Medulla oblongata (tissue), 1 donor: ENCODE measurements at regions not wholly inside any gene's neighbourhood (a gene's known extent, or its start where the extent isn't known, plus 50 kb on each side); places are given as distances from the start of the nearest gene placed in this dataset.

Experiments used
- DNase-seq: peaks from one replicate; pipeline ENCODE4 v3.0.0-alpha.2; 2015; ENCODE audit errors: extremely low spot score

GRCh38 chr2:207257251-207258250, 91.8 kb upstream of the KLF7 start:
- DNase-seq, result no peak

GRCh38 chr2:207258263-207258991, 92.7 kb upstream of the KLF7 start:
- peak; percentile 73 for DNase-seq

- peak; percentile 51 for DNase-seq
These were observed 94.3 kb upstream of the KLF7 start for GRCh38 chr2:207260021-207260420.

GRCh38 chr2:207260947-207261346, 95.2 kb upstream of the KLF7 start:
- DNase-seq, result no peak

GRCh38 chr2:207264310-207264709, 98.6 kb upstream of the KLF7 start:
- no peak for DNase-seq

DNA sequence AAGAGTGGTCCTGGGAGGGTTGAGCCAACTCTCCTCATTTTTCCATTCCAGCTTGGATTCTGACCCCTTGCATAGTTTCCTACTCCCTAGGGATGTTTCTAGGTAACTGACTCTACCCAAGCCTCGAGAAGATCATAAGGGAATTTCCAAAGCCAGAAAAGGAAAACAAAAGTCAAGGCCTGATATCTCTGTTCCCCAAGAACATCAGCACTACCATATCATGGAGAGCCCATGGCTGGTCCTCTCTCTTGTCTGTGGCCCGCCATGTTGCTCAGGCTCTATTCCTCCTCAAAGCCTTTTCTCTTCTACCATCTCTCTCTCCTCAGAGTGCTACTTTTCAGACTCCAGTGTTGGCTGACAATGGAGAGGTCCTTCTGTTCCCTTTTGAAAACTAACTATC, 99.6 kb upstream of the KLF7 start:
- no peak for DNase-seq

GRCh38 chr2:207265869-207266268, 100.1 kb upstream of the KLF7 start:
- DNase-seq, result no peak

DNA sequence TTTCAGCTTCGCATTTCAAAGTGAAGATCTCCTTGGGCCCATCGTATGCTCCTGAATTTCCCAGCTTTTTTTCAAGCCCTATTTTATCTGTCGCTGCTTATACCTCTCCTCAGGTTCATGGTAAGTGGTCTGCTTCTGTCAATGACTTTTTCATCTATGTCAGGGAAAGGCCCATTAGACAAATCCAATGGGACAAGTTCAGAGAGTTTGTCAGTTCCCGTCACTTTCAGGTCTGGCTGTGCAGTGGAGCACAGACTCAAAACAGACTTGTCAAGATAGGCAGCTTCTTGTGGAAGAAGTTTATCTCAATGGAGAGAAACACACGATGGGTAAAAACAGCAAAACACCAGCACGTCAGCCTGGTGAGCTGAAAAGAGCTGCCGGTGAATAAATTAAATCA, 100.9 kb upstream of the KLF7 start:
- no peak for DNase-seq

GRCh38 chr2:207269038-207269437, 103.3 kb upstream of the KLF7 start:
- no peak for DNase-seq

DNA sequence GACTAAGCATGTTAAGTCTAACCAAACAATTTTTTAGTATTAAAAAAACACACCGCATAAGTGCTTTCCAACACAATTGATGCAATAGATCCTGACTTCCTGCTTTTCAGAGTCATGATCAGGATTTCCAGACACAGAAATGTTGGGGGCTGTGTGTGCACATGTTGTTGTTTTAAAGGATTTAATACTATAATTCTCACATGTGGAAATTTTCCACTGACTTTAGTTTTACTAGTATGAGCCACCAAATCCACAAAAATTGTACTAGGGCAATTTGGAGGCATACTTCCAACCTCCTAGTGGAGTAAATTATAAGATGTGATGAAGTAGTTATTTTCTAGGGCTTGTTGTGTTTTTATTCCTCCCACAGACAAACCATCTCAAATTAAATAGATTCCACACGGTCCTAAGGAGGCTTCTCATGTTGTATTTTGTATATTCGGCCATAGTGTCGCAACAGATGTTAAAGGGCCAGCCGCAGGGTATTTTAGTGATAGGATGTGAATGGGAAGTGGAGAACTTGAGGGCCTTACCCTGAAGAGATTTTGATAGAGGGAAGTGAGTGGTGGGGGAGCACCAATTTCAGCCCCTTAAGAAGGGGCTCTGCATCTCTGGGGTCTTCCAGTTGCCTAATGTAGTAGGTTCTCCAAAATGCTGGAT, 108.9 kb upstream of the KLF7 start:
- no peak for DNase-seq

GRCh38 chr2:207275779-207276178, 110.0 kb upstream of the KLF7 start:
- no peak for DNase-seq

GRCh38 chr2:207276248-207276647, 110.5 kb upstream of the KLF7 start:
- DNase-seq, result no peak

GRCh38 chr2:207276858-207277257, 111.1 kb upstream of the KLF7 start:
- no peak for DNase-seq

- no peak for DNase-seq
These were observed 113.8 kb upstream of the KLF7 start for GRCh38 chr2:207279520-207279919.

- DNase-seq, result no peak
These were observed 115.7 kb upstream of the KLF7 start for GRCh38 chr2:207281436-207281835.

- peak; percentile 70 for DNase-seq
These were observed 117.2 kb upstream of the KLF7 start for GRCh38 chr2:207282916-207283315.

DNA sequence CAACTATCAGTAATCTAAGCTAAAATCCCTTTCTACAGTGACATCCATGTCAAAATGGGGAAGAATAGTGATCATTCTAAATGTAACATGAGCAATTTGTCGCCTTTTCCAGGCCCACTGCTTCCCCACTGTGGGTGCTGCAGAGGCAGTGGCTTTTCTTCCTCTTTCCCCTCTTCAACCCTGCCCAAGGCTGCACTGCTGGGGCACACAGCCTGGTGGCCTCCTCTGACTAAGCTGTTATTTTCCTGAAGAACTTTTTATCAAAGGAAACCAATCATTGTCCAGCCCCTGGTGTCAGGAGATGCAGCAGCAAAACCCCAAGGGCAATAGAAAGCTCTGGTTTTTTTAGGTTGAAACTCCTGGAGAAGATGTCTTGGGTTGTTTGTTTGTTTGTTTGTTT, 117.6 kb upstream of the KLF7 start:
- peak; percentile 58 for DNase-seq

DNA sequence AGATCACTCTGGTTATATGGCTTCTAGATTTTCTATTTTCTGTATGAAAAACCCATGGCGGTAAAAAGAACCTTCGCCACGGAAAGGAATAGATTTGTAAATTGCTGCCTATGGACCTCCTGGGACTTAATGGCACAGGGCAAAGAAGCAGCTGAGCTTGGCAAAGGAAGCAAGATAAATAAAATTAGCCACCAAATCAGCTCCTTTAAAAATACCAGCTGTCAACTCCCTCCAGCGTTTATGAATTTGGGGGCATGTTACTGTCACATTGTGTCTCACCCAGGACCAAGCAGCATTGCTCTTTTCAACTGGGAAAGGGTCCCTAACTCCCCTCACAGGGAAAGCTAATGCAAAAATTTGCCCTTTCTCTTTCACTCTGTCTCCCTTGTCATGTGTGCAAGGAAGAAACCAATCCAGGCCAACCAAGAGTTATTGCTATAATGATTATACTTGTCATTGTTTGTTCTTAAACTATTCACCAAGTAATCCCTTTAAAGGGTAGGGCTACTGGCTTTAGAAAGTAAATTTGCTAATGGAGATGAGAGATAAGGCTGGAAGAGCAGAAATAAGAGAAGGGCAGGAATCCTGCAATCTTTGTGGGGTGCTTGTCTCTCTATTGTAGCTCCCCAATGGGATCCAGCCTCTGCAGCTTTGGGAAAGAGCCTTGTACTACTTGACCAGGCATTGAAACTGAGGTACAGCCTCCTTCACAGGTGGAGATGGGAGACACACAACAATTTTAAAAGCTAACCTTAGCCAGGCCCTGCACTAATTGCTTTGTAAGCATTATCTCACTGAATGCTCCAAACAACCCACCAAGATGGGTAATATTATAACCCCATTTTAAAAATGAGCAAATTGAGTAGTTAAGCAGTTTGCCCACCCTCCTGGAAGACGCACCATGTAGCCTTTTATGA, 119.1 kb upstream of the KLF7 start:
- DNase-seq, result no peak

GRCh38 chr2:207285473-207285815, 119.7 kb upstream of the KLF7 start:
- no peak for DNase-seq

- no peak for DNase-seq
These were observed 120.4 kb upstream of the KLF7 start for GRCh38 chr2:207286106-207286505.

DNA sequence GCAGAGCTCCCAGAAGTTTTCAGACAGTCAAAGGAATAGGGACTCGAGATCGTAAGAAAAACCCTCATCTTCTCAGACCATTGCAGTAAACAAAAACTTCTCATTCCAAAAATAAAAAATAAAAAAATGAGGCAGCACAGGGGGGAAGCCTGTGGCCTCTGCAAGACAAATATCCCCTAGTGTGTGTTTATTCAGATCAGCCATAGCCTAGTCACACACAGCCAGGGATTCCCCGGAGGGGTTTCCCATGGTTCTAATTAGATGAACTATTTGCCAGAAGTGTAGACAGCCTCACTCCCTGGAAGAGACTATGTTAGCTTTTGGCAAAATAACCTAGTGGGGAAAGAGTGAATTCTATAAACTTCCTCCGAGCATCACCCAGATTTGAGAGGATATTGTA, 122.9 kb upstream of the KLF7 start:
- DNase-seq, result no peak
